Endothelial cell of umbilical vein (primary cell): ENCODE measurements at regions not wholly inside any gene's neighbourhood (a gene's known extent, or its start where the extent isn't known, plus 50 kb on each side); places are given as distances from the start of the nearest gene placed in this dataset.

Source experiments
- BruUV-seq: library from RNA; stranded (reverse); fragments of 400-500 nt; replicated peaks from 2 replicates; lab custom pipeline; 2021; lab: Mats Ljungman, UMichigan
- CTCF ChIA-PET: fragments of 300-600, 350-600 bp; sonication (Branson Sonifier 250); formaldehyde crosslinking; loops from one replicate; lab custom pipeline; 2021; ENCODE audit warnings: antibody characterized with exemption, inconsistent platforms; lab: Charles Lee
- POLR2A ChIA-PET: fragments of 300-600, 350-600 bp; sonication (Branson Sonifier 250); formaldehyde crosslinking; loops from one replicate; lab custom pipeline; 2021; ENCODE audit warnings: antibody characterized with exemption, inconsistent platforms; lab: Charles Lee
- DNase-seq: peaks from one replicate; pipeline ENCODE4 v3.0.0-alpha.2; 2011; ENCODE audit warnings: low read depth, low spot score
- FAIRE-seq: peaks from 2 replicates; lab custom pipeline; 2011; peaks lifted over from hg19 to GRCh38; lab: Jason Lieb, UNC
- H2AFZ ChIP-seq: 2 replicates; pipeline ENCODE4 v1.6.0; 2012; ENCODE audit warnings: low read depth, low read length, control low read depth, inconsistent platforms
- H3K27ac ChIP-seq: 2 replicates; pipeline ENCODE4 v1.5.1; 2011; ENCODE audit warnings: low read depth, mild to moderate bottlenecking, control low read depth, low read length, moderate library complexity; ENCODE audit not compliant: insufficient read depth
- H3K27me3 ChIP-seq, 2 experiments: 2 replicates each; pipeline versions ENCODE4 v1.6.0 to v1.6.1; 2011; ENCODE audit warnings: low read length in 2 of 2, mixed read lengths in 1 of 2; ENCODE audit not compliant: control insufficient read depth in 2 of 2, insufficient read depth in 2 of 2
- H3K36me3 ChIP-seq, 2 experiments: 2 replicates in 1 of 2; 3 replicates in 1 of 2; pipeline ENCODE4 v1.5.1; 2011; ENCODE audit warnings: low read length in 2 of 2, mild to moderate bottlenecking in 1 of 2, moderate library complexity in 1 of 2; ENCODE audit not compliant: control insufficient read depth in 2 of 2, insufficient read depth in 2 of 2; ENCODE audit errors: extremely low read depth in 1 of 2
- H3K4me1 ChIP-seq: 3 replicates; pipeline ENCODE4 v1.5.1; 2011; ENCODE audit warnings: mild to moderate bottlenecking, low read length; ENCODE audit not compliant: control insufficient read depth, insufficient read depth; ENCODE audit errors: extremely low read depth
- H3K4me2 ChIP-seq: 2 replicates; pipeline ENCODE4 v1.6.1; 2011; ENCODE audit warnings: low read length, control low read depth, mixed read lengths; ENCODE audit not compliant: insufficient read depth
- H3K4me3 ChIP-seq, 3 experiments: fragments of 200-600 bp in 1 of 3; sonication (generic), shearing (Covaris generic) in 1 of 3; replicated peaks in 1 of 3; 2 replicates each; pipeline ENCODE4 v1.5.1; 2011 to 2016; ENCODE audit warnings: control low read depth in 3 of 3, low read length in 3 of 3, mild to moderate bottlenecking in 2 of 3, inconsistent platforms in 1 of 3, low read depth in 1 of 3, moderate library complexity in 1 of 3; ENCODE audit not compliant: insufficient read depth in 1 of 3
- H3K79me2 ChIP-seq: 2 replicates; pipeline ENCODE4 v1.6.0; 2012; ENCODE audit warnings: low read length, inconsistent platforms; ENCODE audit not compliant: control insufficient read depth, insufficient read depth
- H3K9ac ChIP-seq: replicated peaks from 2 replicates; pipeline ENCODE3; 2011; ENCODE audit warnings: low read length, control low read depth; ENCODE audit not compliant: insufficient read depth; ENCODE audit errors: extremely low read depth
- H3K9me1 ChIP-seq: replicated peaks from 3 replicates; pipeline ENCODE4 v1.6.0; 2011; ENCODE audit warnings: mild to moderate bottlenecking, low read length; ENCODE audit not compliant: control insufficient read depth, insufficient read depth; ENCODE audit errors: extremely low read depth
- H3K9me3 ChIP-seq: replicated peaks from 2 replicates; pipeline ENCODE4 v1.5.1; 2012; ENCODE audit warnings: low read length, inconsistent platforms; ENCODE audit not compliant: control insufficient read depth, insufficient read depth
- H4K20me1 ChIP-seq: replicated peaks from 2 replicates; pipeline ENCODE3; 2011; ENCODE audit warnings: mild to moderate bottlenecking, low read length; ENCODE audit not compliant: control insufficient read depth, insufficient read depth; ENCODE audit errors: extremely low read depth
- CTCF ChIP-seq, 2 donors: IDR thresholded peaks; 1 replicate in 1 of 2; 2 replicates in 1 of 2; pipeline ENCODE4 v1.5.1; 2011; ENCODE audit warnings: low read length in 2 of 2, mild to moderate bottlenecking in 2 of 2, moderate library complexity in 2 of 2, control low read depth in 1 of 2, inconsistent platforms in 1 of 2, low read depth in 1 of 2; ENCODE audit not compliant: insufficient read depth in 1 of 2; ENCODE audit errors: extremely low read depth in 1 of 2
- MAX ChIP-seq: IDR thresholded peaks from 2 replicates; pipeline ENCODE4 v1.6.1; 2011; ENCODE audit not compliant: insufficient read depth, insufficient read length
- POLR2A ChIP-seq: IDR thresholded peaks from 2 replicates; pipeline ENCODE4 v1.6.1; 2012; ENCODE audit warnings: low read depth, mild to moderate bottlenecking, control low read depth, low read length
- dilution Hi-C: fragments of 300-500 bp; cut with MboI; formaldehyde crosslinking; loops from one replicate; pipeline ENCODE4 v1.15.0; 2019; ENCODE audit warnings: low sequenced_read_pairs; ENCODE audit not compliant: extremely low pct_ligation_motif_present
- intact Hi-C: fragments of 100-400 bp; cut with micrococcal nuclease; formaldehyde crosslinking; loops from one replicate; pipeline ENCODE4 v1.10.0; 2022

DNA sequence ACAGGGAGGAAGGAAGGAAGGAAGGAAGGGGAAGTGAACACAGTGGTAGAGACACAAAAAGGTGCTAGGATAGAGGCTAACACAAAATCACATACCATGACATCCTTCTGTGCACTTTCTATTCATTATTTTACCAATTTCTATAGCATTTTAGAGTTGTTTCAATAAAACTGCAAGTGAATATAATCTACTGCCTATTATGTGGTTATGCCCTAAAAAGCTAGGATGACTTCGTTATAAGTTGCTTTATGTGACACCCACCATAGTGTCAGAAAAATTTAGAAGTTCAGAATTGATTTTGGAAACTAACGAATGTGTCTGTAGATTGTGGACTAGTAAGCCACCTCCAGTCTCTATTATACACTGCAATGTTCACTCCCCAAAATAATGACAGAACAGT, 59.4 kb upstream of the EDNRA start:
- POLR2A ChIA-PET, result no interaction called here
- CTCF ChIA-PET, result no interaction called here

More for the DNA sequence above, 59.4 kb upstream of the EDNRA start:
- Histone ChIP-seq H3K36me3 (no peaks in the 10 kb centered on the region), H3K9me3 (no peaks in the 10 kb centered on the region), H4K20me1 (no peaks in the 10 kb centered on the region), H3K9me1 (no peaks in the 10 kb centered on the region), H3K79me2 (no peaks in the 10 kb centered on the region), H3K4me1 (no peaks in the 10 kb centered on the region), H3K27me3 (no peaks in the 10 kb centered on the region), H3K9ac (no peak overlapping the region), H2AFZ (no peak overlapping the region), H3K4me3 (no peak overlapping the region), H3K27ac (no peak overlapping the region), H3K4me2 (no peak overlapping the region)
- intact Hi-C loops, result no loop called here
- no TSS peak for BruUV-seq
- no peak for FAIRE-seq
- dilution Hi-C loops, result no loop called here
- DNase-seq, result no peak
- TF ChIP-seq POLR2A, result no peak
- TF ChIP-seq CTCF (IDR thresholded peaks at IDR 0.05; ENCODE audit: extremely low read depth in 1 of 2, insufficient read depth in 1 of 2, low read depth in 1 of 2, low read length in 2 of 2), result no peak
- no peak for TF ChIP-seq MAX
